SK-N-SH treated with all-trans-retinoic acid at 6 μM for 48 hours (cell line): ENCODE measurements at regions not wholly inside any gene's neighbourhood (a gene's known extent, or its start where the extent isn't known, plus 50 kb on each side); places are given as distances from the start of the nearest gene placed in this dataset.

Experiments used
- ARNTL ChIP-seq: fragments of 450-650 bp; formaldehyde crosslinking; IDR thresholded peaks from 2 replicates; pipeline ENCODE4 v1.5.0; 2020; ENCODE audit warnings: low read depth, mild to moderate bottlenecking, moderate library complexity, borderline replicate concordance
- CREB5 ChIP-seq: fragments of 250-450 bp; sonication (Bioruptor Pico); IDR thresholded peaks from 2 replicates; pipeline ENCODE4 v1.5.1; 2020; ENCODE audit warnings: low read depth, mild to moderate bottlenecking, moderate library complexity
- CSDC2 ChIP-seq: fragments of 250-450 bp; sonication (Bioruptor Pico); IDR thresholded peaks from 2 replicates; pipeline ENCODE4 v1.5.0; 2020; ENCODE audit warnings: mild to moderate bottlenecking, moderate library complexity
- GLIS3 ChIP-seq: fragments of 250-450 bp; sonication (Bioruptor Pico); IDR thresholded peaks from 2 replicates; pipeline ENCODE4 v1.5.0; 2020; ENCODE audit warnings: mild to moderate bottlenecking, moderate library complexity
- ISL1 ChIP-seq: fragments of 250-450 bp; sonication (Bioruptor Pico); IDR thresholded peaks from 2 replicates; pipeline ENCODE4 v2.1.2; 2022; ENCODE audit warnings: mild to moderate bottlenecking, moderate library complexity
- PATZ1 ChIP-seq: fragments of 250-450 bp; sonication (Bioruptor Pico); IDR thresholded peaks from 2 replicates; pipeline ENCODE4 v1.8.0; 2020; ENCODE audit warnings: mild to moderate bottlenecking, moderate library complexity, borderline replicate concordance
- RARB ChIP-seq: fragments of 250-450 bp; sonication (Bioruptor Pico); IDR thresholded peaks from 2 replicates; pipeline ENCODE4 v1.8.0; 2021; ENCODE audit warnings: mild to moderate bottlenecking, moderate library complexity
- SNAI2 ChIP-seq: fragments of 250-450 bp; sonication (Bioruptor Pico); IDR thresholded peaks from 2 replicates; pipeline ENCODE4 v1.5.0; 2020; ENCODE audit warnings: mild to moderate bottlenecking, moderate library complexity
- TOX ChIP-seq: fragments of 250-450 bp; sonication (Bioruptor Pico); IDR thresholded peaks from 2 replicates; pipeline ENCODE4 v1.8.0; 2021; ENCODE audit warnings: mild to moderate bottlenecking, moderate library complexity, borderline replicate concordance
- TSHZ2 ChIP-seq: fragments of 250-450 bp; sonication (Bioruptor Pico); IDR thresholded peaks from 2 replicates; pipeline ENCODE4 v1.5.0; 2020; ENCODE audit warnings: mild to moderate bottlenecking, moderate library complexity
- ZFP30 ChIP-seq: fragments of 450-650 bp; formaldehyde crosslinking; IDR thresholded peaks from 2 replicates; pipeline ENCODE4 v1.5.0; 2022; ENCODE audit warnings: mild to moderate bottlenecking, moderate library complexity
- ZNF565 ChIP-seq: fragments of 450-650 bp; formaldehyde crosslinking; conservative IDR thresholded peaks from 2 replicates; pipeline ENCODE4 v1.5.0; 2020; ENCODE audit warnings: low read depth, mild to moderate bottlenecking, moderate library complexity
- ZNF70 ChIP-seq: fragments of 450-650 bp; formaldehyde crosslinking; IDR thresholded peaks from 2 replicates; pipeline ENCODE4 v1.5.0; 2020; ENCODE audit warnings: mild to moderate bottlenecking, moderate library complexity

GRCh38 chr7:70856901-70857630 lies 274.9 kb upstream of the GALNT17 start:
- TF ChIP-seq PATZ1 (CRISPR knock-in tag) (no peak), CSDC2 (CRISPR knock-in tag) (no peak), RARB (no peak), TOX (CRISPR knock-in tag) (no peak), ZNF70 (CRISPR knock-in tag) (no peak), ZFP30 (no peak), SNAI2 (CRISPR knock-in tag) (no peak), TSHZ2 (CRISPR knock-in tag) (no peak), GLIS3 (CRISPR knock-in tag) (no peak), ISL1 (CRISPR knock-in tag) (no peak), ARNTL (no peak), ZNF565 (CRISPR knock-in tag) (no peak), CREB5 (CRISPR knock-in tag) (no peak)
